ENCODE measurements at regions not wholly inside any gene's neighbourhood (a gene's known extent, or its start where the extent isn't known, plus 50 kb on each side); places are given as distances from the start of the nearest gene placed in this dataset.
"Not testable (repeated sequence)": the region's sequence is repeated elsewhere in the genome, so short reads cannot be mapped to it uniquely, and the experiment has no call there.

DNA sequence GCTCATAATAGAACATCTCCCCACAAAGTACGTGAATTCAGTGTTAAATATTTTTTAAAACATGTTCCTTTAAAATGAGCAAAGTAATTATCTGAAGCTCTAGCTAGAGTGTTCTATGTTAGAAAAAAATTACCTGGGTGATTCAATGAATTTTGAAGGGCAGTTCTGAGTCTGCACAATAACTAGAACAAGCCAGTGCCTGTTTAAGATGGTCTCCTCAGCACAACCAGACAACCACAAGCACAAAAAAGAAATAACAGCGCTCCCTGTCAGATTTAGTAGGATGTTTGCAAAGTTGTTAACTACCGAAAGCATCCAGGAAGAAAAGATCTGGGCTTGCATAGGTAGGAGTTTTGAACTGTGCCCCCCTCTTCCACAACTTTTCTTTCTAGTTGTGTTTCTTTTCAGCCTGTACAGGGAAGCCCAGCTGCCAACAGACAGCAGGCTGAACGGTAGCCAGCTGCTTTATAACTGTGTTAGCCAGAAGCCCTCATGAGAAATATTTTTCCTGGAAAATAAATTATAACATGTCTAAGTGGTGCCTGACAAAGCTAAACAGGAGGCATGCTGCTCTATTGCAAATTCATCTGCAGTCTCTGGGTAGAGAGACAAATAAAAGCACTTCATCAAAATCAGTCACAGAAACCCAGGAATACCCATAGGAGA is 1026.9 kb downstream of the MAT2B start:
- TF ChIP-seq, protein P1, sequence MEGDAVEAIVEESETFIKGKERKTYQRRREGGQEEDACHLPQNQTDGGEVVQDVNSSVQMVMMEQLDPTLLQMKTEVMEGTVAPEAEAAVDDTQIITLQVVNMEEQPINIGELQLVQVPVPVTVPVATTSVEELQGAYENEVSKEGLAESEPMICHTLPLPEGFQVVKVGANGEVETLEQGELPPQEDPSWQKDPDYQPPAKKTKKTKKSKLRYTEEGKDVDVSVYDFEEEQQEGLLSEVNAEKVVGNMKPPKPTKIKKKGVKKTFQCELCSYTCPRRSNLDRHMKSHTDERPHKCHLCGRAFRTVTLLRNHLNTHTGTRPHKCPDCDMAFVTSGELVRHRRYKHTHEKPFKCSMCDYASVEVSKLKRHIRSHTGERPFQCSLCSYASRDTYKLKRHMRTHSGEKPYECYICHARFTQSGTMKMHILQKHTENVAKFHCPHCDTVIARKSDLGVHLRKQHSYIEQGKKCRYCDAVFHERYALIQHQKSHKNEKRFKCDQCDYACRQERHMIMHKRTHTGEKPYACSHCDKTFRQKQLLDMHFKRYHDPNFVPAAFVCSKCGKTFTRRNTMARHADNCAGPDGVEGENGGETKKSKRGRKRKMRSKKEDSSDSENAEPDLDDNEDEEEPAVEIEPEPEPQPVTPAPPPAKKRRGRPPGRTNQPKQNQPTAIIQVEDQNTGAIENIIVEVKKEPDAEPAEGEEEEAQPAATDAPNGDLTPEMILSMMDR (IDR thresholded peaks at IDR 0.05; ENCODE audit: borderline replicate concordance, insufficient read depth, low read depth, low read length): no peak
- H3K4me3 ChIP-seq (ENCODE audit: low read depth, low read length): no peak overlapping the region

GRCh38 chr5:164533426-164533825 is 1028.0 kb downstream of the MAT2B start:
- H3K4me3 ChIP-seq (ENCODE audit: low read depth, low read length): not testable (repeated sequence)

- TF ChIP-seq, protein P1 (IDR thresholded peaks at IDR 0.05; ENCODE audit: borderline replicate concordance, insufficient read depth, low read depth, low read length): no peak
- no peak overlapping the region for H3K4me3 ChIP-seq (ENCODE audit: low read depth, low read length)
These were observed 1034.8 kb downstream of the MAT2B start for GRCh38 chr5:164540174-164540573.

DNA sequence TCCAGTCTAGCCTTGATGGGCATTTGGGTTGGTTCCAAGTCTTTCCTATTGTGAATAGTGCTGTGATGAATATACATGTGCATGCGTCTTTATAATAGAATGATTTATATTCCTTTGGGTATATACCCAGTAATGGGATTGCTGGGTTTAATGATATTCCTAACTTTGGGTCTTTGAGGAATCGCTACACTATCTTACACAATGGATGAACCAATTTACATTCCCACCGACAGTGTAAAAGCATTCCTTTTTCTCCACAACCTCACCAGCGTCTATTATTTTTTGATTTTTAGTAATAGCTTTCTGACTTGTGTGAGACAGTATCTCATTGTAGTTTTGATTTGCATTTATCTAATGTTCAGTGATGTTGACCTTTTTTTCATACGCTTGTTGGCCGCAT is 1040.1 kb downstream of the MAT2B start:
- H3K4me3 ChIP-seq (ENCODE audit: low read depth, low read length): no peak overlapping the region
- TF ChIP-seq, protein P1 (IDR thresholded peaks at IDR 0.05; ENCODE audit: borderline replicate concordance, insufficient read depth, low read depth, low read length): no peak

- H3K4me3 ChIP-seq (ENCODE audit: low read depth, low read length): no peak overlapping the region
- TF ChIP-seq, protein P1 (IDR thresholded peaks at IDR 0.05; ENCODE audit: borderline replicate concordance, insufficient read depth, low read depth, low read length): no peak
These were observed 1048.4 kb downstream of the MAT2B start for GRCh38 chr5:164553851-164554250.

DNA sequence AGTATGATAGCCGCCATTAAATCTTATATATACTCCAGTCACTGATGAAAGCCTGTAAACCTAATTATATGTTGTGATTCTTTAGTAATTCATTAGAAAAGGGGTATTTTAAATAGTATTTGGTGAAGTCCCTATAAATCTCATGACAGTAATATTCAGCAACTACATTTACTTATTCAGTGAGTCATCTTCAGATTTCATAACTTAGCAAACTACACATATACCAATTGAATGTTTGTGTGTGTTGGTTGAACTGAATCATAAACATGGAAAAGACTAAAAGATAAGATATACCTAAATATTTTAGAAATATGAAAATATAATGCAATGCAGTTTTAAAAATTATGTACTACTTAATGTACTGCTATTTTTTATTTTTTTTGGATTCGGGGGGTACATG is 1050.4 kb downstream of the MAT2B start:
- TF ChIP-seq, protein P1 (IDR thresholded peaks at IDR 0.05; ENCODE audit: borderline replicate concordance, insufficient read depth, low read depth, low read length): no peak
- H3K4me3 ChIP-seq (ENCODE audit: low read depth, low read length): no peak overlapping the region

GRCh38 chr5:164560216-164560615 is 1054.8 kb downstream of the MAT2B start:
- TF ChIP-seq, protein P1 (IDR thresholded peaks at IDR 0.05; ENCODE audit: borderline replicate concordance, insufficient read depth, low read depth, low read length): no peak
- no peak overlapping the region for H3K4me3 ChIP-seq (ENCODE audit: low read depth, low read length)

Data from GM12875 (cell line).